ENCODE measurements at regions not wholly inside any gene's neighbourhood (a gene's known extent, or its start where the extent isn't known, plus 50 kb on each side); places are given as distances from the start of the nearest gene placed in this dataset.

- no peak for TF ChIP-seq EZH2phosphoT487 (IDR thresholded peaks at IDR 0.05; ENCODE audit: borderline replicate concordance, low read depth, low read length)
- no peak for TF ChIP-seq CTCF (conservative IDR thresholded peaks at IDR 0.05; ENCODE audit: low read length)
These were observed 73.0 kb downstream of the FAM47B start for GRCh38 chrX:35015621-35016020.

Data from OCI-LY7 (cell line).